HEK293 (cell line): ENCODE measurements at regions not wholly inside any gene's neighbourhood (a gene's known extent, or its start where the extent isn't known, plus 50 kb on each side); places are given as distances from the start of the nearest gene placed in this dataset.

Source experiments
- ZNF239 ChIP-seq: fragments of 450-650 bp; formaldehyde crosslinking; IDR thresholded peaks from 2 replicates; pipeline ENCODE4 v1.5.1; 2016; ENCODE audit warnings: missing biosample characterization, missing genetic modification characterization
- TF ChIP-seq, protein P1 (sequence below): fragments of 450-650 bp; formaldehyde crosslinking; IDR thresholded peaks from 2 replicates; pipeline ENCODE4 v1.5.1; 2016; ENCODE audit warnings: missing biosample characterization, missing genetic modification characterization
- TF ChIP-seq, protein P2 (sequence below): fragments of 450-650 bp; formaldehyde crosslinking; IDR thresholded peaks from 2 replicates; pipeline ENCODE4 v1.5.1; 2016; ENCODE audit warnings: missing biosample characterization, missing genetic modification characterization
- TF ChIP-seq, protein P3 (sequence below): fragments of 450-650 bp; formaldehyde crosslinking; IDR thresholded peaks from 2 replicates; pipeline ENCODE4 v1.5.1; 2016; ENCODE audit warnings: missing biosample characterization, missing genetic modification characterization

DNA sequence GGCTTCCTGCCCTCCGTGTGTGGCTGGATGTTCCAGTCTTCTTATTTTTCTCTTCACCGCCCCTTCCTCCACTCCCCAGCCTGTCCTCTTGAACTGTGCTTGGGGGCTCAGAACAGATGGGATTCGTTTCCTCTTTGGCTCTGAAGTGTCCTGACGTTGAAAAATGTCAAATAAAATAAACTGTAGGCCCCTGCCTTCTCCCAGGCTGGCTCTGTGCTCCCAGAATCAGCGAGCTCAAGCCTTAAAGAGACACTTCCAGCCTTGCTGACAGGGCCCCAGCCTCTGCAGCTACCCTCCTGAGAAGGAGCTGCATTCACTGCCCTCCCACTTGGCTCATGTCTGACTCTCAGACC lies 104.2 kb upstream of the IPO9 start:
- TF ChIP-seq, protein P1, sequence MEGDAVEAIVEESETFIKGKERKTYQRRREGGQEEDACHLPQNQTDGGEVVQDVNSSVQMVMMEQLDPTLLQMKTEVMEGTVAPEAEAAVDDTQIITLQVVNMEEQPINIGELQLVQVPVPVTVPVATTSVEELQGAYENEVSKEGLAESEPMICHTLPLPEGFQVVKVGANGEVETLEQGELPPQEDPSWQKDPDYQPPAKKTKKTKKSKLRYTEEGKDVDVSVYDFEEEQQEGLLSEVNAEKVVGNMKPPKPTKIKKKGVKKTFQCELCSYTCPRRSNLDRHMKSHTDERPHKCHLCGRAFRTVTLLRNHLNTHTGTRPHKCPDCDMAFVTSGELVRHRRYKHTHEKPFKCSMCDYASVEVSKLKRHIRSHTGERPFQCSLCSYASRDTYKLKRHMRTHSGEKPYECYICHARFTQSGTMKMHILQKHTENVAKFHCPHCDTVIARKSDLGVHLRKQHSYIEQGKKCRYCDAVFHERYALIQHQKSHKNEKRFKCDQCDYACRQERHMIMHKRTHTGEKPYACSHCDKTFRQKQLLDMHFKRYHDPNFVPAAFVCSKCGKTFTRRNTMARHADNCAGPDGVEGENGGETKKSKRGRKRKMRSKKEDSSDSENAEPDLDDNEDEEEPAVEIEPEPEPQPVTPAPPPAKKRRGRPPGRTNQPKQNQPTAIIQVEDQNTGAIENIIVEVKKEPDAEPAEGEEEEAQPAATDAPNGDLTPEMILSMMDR (tag by site-specific recombination), result no peak
- TF ChIP-seq, protein P2, sequence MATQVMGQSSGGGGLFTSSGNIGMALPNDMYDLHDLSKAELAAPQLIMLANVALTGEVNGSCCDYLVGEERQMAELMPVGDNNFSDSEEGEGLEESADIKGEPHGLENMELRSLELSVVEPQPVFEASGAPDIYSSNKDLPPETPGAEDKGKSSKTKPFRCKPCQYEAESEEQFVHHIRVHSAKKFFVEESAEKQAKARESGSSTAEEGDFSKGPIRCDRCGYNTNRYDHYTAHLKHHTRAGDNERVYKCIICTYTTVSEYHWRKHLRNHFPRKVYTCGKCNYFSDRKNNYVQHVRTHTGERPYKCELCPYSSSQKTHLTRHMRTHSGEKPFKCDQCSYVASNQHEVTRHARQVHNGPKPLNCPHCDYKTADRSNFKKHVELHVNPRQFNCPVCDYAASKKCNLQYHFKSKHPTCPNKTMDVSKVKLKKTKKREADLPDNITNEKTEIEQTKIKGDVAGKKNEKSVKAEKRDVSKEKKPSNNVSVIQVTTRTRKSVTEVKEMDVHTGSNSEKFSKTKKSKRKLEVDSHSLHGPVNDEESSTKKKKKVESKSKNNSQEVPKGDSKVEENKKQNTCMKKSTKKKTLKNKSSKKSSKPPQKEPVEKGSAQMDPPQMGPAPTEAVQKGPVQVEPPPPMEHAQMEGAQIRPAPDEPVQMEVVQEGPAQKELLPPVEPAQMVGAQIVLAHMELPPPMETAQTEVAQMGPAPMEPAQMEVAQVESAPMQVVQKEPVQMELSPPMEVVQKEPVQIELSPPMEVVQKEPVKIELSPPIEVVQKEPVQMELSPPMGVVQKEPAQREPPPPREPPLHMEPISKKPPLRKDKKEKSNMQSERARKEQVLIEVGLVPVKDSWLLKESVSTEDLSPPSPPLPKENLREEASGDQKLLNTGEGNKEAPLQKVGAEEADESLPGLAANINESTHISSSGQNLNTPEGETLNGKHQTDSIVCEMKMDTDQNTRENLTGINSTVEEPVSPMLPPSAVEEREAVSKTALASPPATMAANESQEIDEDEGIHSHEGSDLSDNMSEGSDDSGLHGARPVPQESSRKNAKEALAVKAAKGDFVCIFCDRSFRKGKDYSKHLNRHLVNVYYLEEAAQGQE (tag by site-specific recombination), result no peak
- TF ChIP-seq ZNF239 (tag by site-specific recombination), result no peak
- TF ChIP-seq, protein P3, sequence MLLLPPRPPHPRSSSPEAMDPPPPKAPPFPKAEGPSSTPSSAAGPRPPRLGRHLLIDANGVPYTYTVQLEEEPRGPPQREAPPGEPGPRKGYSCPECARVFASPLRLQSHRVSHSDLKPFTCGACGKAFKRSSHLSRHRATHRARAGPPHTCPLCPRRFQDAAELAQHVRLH (tag by site-specific recombination), result no peak
